ENCODE measurements at regions not wholly inside any gene's neighbourhood (a gene's known extent, or its start where the extent isn't known, plus 50 kb on each side); places are given as distances from the start of the nearest gene placed in this dataset.

GRCh38 chr2:71832844-71833243 lies 314.8 kb downstream of the CYP26B1 start:
- H3K9me2 ChIP-seq (replicated peaks; ENCODE audit: insufficient read depth, low read length): no peaks in the 10 kb centered on the region

GRCh38 chr2:71832388-71832787 lies 315.3 kb downstream of the CYP26B1 start:
- H4K20me1 ChIP-seq (ENCODE audit: low read depth, low read length): no peaks in the 10 kb centered on the region
- H3K9me3 ChIP-seq (ENCODE audit: insufficient read depth, low read length): no peaks in the 10 kb centered on the region
- H3K4me2 ChIP-seq (ENCODE audit: low read depth, low read length, poor library complexity, severe bottlenecking): no peak overlapping the region
- H3K79me2 ChIP-seq (ENCODE audit: insufficient read depth, low read length): no peaks in the 10 kb centered on the region
- H3K27ac ChIP-seq (ENCODE audit: low read depth, low read length): no peak overlapping the region
- no peak overlapping the region for H3K9ac ChIP-seq (ENCODE audit: low read length)
- TF ChIP-seq EZH2phosphoT487 (conservative IDR thresholded peaks at IDR 0.05; ENCODE audit: low read length) (no peak), CTCF (IDR thresholded peaks at IDR 0.05; ENCODE audit: insufficient read depth, low read length, poor library complexity, severe bottlenecking) (no peak)
- no peak overlapping the region for H3K4me3 ChIP-seq (ENCODE audit: insufficient read depth, low read length, poor library complexity, severe bottlenecking)
- no peaks in the 10 kb centered on the region for H3K36me3 ChIP-seq (ENCODE audit: low read length)
- no peaks in the 10 kb centered on the region for H3K9me2 ChIP-seq (replicated peaks; ENCODE audit: insufficient read depth, low read length)
- no peaks in the 10 kb centered on the region for H3K27me3 ChIP-seq (ENCODE audit: low read length)
- no peaks in the 10 kb centered on the region for H3F3A ChIP-seq (ENCODE audit: insufficient read depth)
- no peak overlapping the region for H2AFZ ChIP-seq (ENCODE audit: low read depth, low read length, severe bottlenecking)

More at GRCh38 chr2:71832844-71833243, 314.8 kb downstream of the CYP26B1 start:
- Histone ChIP-seq H3F3A (ENCODE audit: insufficient read depth) (no peaks in the 10 kb centered on the region), H3K36me3 (ENCODE audit: low read length) (no peaks in the 10 kb centered on the region), H3K9ac (ENCODE audit: low read length) (no peak overlapping the region), H2AFZ (ENCODE audit: low read depth, low read length, severe bottlenecking) (no peak overlapping the region), H3K79me2 (ENCODE audit: insufficient read depth, low read length) (no peaks in the 10 kb centered on the region), H4K20me1 (ENCODE audit: low read depth, low read length) (no peaks in the 10 kb centered on the region), H3K27ac (ENCODE audit: low read depth, low read length) (no peak overlapping the region), H3K9me3 (ENCODE audit: insufficient read depth, low read length) (no peaks in the 10 kb centered on the region), H3K4me3 (ENCODE audit: insufficient read depth, low read length, poor library complexity, severe bottlenecking) (no peak overlapping the region), H3K27me3 (ENCODE audit: low read length) (no peaks in the 10 kb centered on the region), H3K4me2 (ENCODE audit: low read depth, low read length, poor library complexity, severe bottlenecking) (no peak overlapping the region)
- TF ChIP-seq CTCF (IDR thresholded peaks at IDR 0.05; ENCODE audit: insufficient read depth, low read length, poor library complexity, severe bottlenecking): no peak
- no peak for TF ChIP-seq EZH2phosphoT487 (conservative IDR thresholded peaks at IDR 0.05; ENCODE audit: low read length)

GRCh38 chr2:71831193-71831577 lies 316.5 kb downstream of the CYP26B1 start:
- H3K79me2 ChIP-seq (ENCODE audit: insufficient read depth, low read length): no peaks in the 10 kb centered on the region
- TF ChIP-seq EZH2phosphoT487 (conservative IDR thresholded peaks at IDR 0.05; ENCODE audit: low read length) (no peak), CTCF (IDR thresholded peaks at IDR 0.05; ENCODE audit: insufficient read depth, low read length, poor library complexity, severe bottlenecking) (no peak)
- H3F3A ChIP-seq (ENCODE audit: insufficient read depth): no peaks in the 10 kb centered on the region
- no peaks in the 10 kb centered on the region for H3K9me2 ChIP-seq (replicated peaks; ENCODE audit: insufficient read depth, low read length)
- no peak overlapping the region for H2AFZ ChIP-seq (ENCODE audit: low read depth, low read length, severe bottlenecking)
- no peaks in the 10 kb centered on the region for H3K36me3 ChIP-seq (ENCODE audit: low read length)
- H3K4me3 ChIP-seq (ENCODE audit: insufficient read depth, low read length, poor library complexity, severe bottlenecking): no peak overlapping the region
- no peak overlapping the region for H3K27ac ChIP-seq (ENCODE audit: low read depth, low read length)
- H3K27me3 ChIP-seq (ENCODE audit: low read length): no peaks in the 10 kb centered on the region
- H3K9ac ChIP-seq (ENCODE audit: low read length): no peak overlapping the region
- H4K20me1 ChIP-seq (ENCODE audit: low read depth, low read length): no peaks in the 10 kb centered on the region
- H3K9me3 ChIP-seq (ENCODE audit: insufficient read depth, low read length): no peaks in the 10 kb centered on the region
- H3K4me2 ChIP-seq (ENCODE audit: low read depth, low read length, poor library complexity, severe bottlenecking): no peak overlapping the region
